ENCODE measurements at regions not wholly inside any gene's neighbourhood (a gene's known extent, or its start where the extent isn't known, plus 50 kb on each side); places are given as distances from the start of the nearest gene placed in this dataset.

DNA sequence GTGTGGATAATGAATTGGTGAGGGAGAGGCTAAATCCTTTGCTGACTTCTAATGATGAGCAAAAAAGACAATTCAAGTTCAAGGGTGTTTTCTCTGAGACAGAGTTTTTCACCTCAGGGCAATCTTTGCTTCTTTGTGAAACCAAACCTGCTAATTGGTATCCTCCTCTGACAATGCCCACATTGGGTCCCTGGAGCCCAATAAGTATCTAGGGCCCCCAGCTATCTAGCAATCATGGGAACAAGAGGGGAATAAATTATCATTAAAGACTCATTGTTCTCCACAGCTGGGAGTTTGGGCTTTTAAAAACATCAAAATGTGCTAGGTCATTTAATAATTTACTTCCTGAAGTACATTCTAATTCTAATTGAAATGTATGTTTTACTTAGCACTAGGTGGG, 227.3 kb downstream of the TMEM167A start:
- Histone ChIP-seq H3K4me2 (ENCODE audit: insufficient read depth, low read length) (no peak overlapping the region), H3K4me3 (no peak overlapping the region), H3K4me1 (replicated peaks in 1 of 2; ENCODE audit: control insufficient read depth in 2 of 2, insufficient read depth in 2 of 2, low read length in 2 of 2) (0 out of 5 replicates have a peak, but pooled peaks cover 0 to 4% of the 10 kb centered on the region in 2 experiments), H3K9me3 (replicated peaks; ENCODE audit: control insufficient read depth, insufficient read depth, low read depth, low read length) (no peaks in the 10 kb centered on the region), H3K27ac (ENCODE audit: extremely low read depth, low read depth, low read length) (no peak overlapping the region), H3K9me1 (ENCODE audit: control insufficient read depth, insufficient read depth, low read length) (no peaks in the 10 kb centered on the region), H2AFZ (ENCODE audit: low read depth, low read length) (no peak overlapping the region), H3K9ac (ENCODE audit: insufficient read depth in 1 of 2, low read depth in 2 of 2, low read length in 2 of 2) (no peak overlapping the region), H3K27me3 (ENCODE audit: control insufficient read depth in 2 of 2, insufficient read depth in 2 of 2, low read length in 2 of 2) (peaks cover 0 to 5% of the 10 kb centered on the region in 2 experiments; a peak in 2 of 5 replicates), H3K36me3 (ENCODE audit: control insufficient read depth, insufficient read depth, low read length) (no peaks in the 10 kb centered on the region), H3K79me2 (ENCODE audit: control insufficient read depth, insufficient read depth, low read length) (no peaks in the 10 kb centered on the region), H4K20me1 (replicated peaks; ENCODE audit: control insufficient read depth, insufficient read depth, low read length) (no peaks in the 10 kb centered on the region)
- intact Hi-C loops (cut with micrococcal nuclease), result no loop called here
- ChIA-PET CTCF (ENCODE audit: low intra/inter-chr PET ratio) (no interaction called here), POLR2A (interaction anchor here (0.6 to 1.3 kb wide), 2 partner anchors 10 to 43 kb away, joined by 3 read pairs; no protein-coding TSS in a partner anchor)
- ATAC-seq (no peak), DNase-seq (ENCODE audit: extremely low read depth in 1 of 4, low spot score in 3 of 4) (no peak), FAIRE-seq (no peak)
- in situ Hi-C loops (cut with MboI), result no loop called here
- BruUV-seq (replicated peaks), result no TSS peak
- TF ChIP-seq MTA3 (IDR thresholded peaks at IDR 0.05; ENCODE audit: borderline replicate concordance) (no peak), E2F8 (IDR thresholded peaks at IDR 0.05; ENCODE audit: low read depth, partially characterized antibody) (no peak), ZNF778 (CRISPR knock-in tag; IDR thresholded peaks at IDR 0.05) (no peak), ZNF311 (CRISPR knock-in tag; IDR thresholded peaks at IDR 0.05) (no peak), KLF16 (IDR thresholded peaks at IDR 0.05) (no peak), ZNF24 (IDR thresholded peaks at IDR 0.05) (no peak), AFF4 (CRISPR knock-in tag; IDR thresholded peaks at IDR 0.05) (no peak), HNRNPLL (IDR thresholded peaks at IDR 0.05; ENCODE audit: low read depth, low read length, poor library complexity, severe bottlenecking) (no peak)
